Right lobe of liver (tissue), 4 donors: ENCODE measurements at regions not wholly inside any gene's neighbourhood (a gene's known extent, or its start where the extent isn't known, plus 50 kb on each side); places are given as distances from the start of the nearest gene placed in this dataset.

Experiments used
- POLR2A ChIP-seq: fragments of 450-650 bp; IDR thresholded peaks from one replicate; pipeline ENCODE4 v1.6.1; 2017; ENCODE audit warnings: antibody characterized with exemption, mild to moderate bottlenecking
- TF ChIP-seq, protein P1 (sequence below), 4 donors: fragments of 200-600 bp in 3 of 4; fragments of 450-650 bp in 1 of 4; IDR thresholded peaks; one replicate each; pipeline versions ENCODE4 v1.5.1 to v1.8.0; 2016 to 2022; ENCODE audit warnings: antibody characterized with exemption in 4 of 4, mild to moderate bottlenecking in 2 of 4
- donor health status: DM: no; HTN: no; CAD: no.
- donor health status: DM: no; HTN: no; CAD: no.
- donor health status: DM: no; HTN: yes; CAD: no.

- TF ChIP-seq, protein P1, sequence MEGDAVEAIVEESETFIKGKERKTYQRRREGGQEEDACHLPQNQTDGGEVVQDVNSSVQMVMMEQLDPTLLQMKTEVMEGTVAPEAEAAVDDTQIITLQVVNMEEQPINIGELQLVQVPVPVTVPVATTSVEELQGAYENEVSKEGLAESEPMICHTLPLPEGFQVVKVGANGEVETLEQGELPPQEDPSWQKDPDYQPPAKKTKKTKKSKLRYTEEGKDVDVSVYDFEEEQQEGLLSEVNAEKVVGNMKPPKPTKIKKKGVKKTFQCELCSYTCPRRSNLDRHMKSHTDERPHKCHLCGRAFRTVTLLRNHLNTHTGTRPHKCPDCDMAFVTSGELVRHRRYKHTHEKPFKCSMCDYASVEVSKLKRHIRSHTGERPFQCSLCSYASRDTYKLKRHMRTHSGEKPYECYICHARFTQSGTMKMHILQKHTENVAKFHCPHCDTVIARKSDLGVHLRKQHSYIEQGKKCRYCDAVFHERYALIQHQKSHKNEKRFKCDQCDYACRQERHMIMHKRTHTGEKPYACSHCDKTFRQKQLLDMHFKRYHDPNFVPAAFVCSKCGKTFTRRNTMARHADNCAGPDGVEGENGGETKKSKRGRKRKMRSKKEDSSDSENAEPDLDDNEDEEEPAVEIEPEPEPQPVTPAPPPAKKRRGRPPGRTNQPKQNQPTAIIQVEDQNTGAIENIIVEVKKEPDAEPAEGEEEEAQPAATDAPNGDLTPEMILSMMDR (IDR thresholded peaks at IDR 0.05) = no peak
- no peak for TF ChIP-seq POLR2A
Measured at GRCh38 chr13:86462011-86462410, 662.8 kb upstream of the SLITRK6 start.
